ENCODE measurements at regions not wholly inside any gene's neighbourhood (a gene's known extent, or its start where the extent isn't known, plus 50 kb on each side); places are given as distances from the start of the nearest gene placed in this dataset.

DNA sequence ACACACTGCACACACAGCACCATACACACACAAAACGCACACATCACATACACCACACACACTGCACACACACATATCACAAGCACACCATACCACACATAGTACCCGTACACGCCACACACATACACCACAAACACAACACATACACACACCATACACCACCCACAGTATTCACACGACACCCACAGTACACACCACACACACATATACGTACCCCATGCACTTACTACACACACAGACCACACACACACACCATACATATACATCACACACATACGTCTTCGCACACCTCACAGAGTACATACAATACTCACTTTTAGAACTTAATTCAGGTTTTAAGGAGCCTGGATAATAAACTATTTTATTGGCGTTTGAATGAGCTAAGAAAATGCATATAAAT is 1805.3 kb upstream of the DEFB115 start:
- TF ChIP-seq, protein P1, sequence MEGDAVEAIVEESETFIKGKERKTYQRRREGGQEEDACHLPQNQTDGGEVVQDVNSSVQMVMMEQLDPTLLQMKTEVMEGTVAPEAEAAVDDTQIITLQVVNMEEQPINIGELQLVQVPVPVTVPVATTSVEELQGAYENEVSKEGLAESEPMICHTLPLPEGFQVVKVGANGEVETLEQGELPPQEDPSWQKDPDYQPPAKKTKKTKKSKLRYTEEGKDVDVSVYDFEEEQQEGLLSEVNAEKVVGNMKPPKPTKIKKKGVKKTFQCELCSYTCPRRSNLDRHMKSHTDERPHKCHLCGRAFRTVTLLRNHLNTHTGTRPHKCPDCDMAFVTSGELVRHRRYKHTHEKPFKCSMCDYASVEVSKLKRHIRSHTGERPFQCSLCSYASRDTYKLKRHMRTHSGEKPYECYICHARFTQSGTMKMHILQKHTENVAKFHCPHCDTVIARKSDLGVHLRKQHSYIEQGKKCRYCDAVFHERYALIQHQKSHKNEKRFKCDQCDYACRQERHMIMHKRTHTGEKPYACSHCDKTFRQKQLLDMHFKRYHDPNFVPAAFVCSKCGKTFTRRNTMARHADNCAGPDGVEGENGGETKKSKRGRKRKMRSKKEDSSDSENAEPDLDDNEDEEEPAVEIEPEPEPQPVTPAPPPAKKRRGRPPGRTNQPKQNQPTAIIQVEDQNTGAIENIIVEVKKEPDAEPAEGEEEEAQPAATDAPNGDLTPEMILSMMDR (conservative IDR thresholded peaks at IDR 0.05; ENCODE audit: low read depth in 2 of 2), result no peak
- TF ChIP-seq EZH2 (IDR thresholded peaks at IDR 0.05; ENCODE audit: low read depth, unreplicated experiment) (no peak), JUNB (IDR thresholded peaks at IDR 0.05; ENCODE audit: unreplicated experiment) (no peak), POLR2AphosphoS5 (IDR thresholded peaks at IDR 0.05; ENCODE audit: low read depth) (no peak), EZH2phosphoT487 (IDR thresholded peaks at IDR 0.05; ENCODE audit: unreplicated experiment) (no peak), CREB1 (CRISPR knock-in tag; IDR thresholded peaks at IDR 0.05; ENCODE audit: low read depth) (no peak), STAT1 (IDR thresholded peaks at IDR 0.05; ENCODE audit: unreplicated experiment) (no peak), ZNF331 (CRISPR knock-in tag; IDR thresholded peaks at IDR 0.05; ENCODE audit: low read depth) (no peak), NANOG (IDR thresholded peaks at IDR 0.05; ENCODE audit: borderline replicate concordance) (no peak)
- TF ChIP-seq, protein P2, sequence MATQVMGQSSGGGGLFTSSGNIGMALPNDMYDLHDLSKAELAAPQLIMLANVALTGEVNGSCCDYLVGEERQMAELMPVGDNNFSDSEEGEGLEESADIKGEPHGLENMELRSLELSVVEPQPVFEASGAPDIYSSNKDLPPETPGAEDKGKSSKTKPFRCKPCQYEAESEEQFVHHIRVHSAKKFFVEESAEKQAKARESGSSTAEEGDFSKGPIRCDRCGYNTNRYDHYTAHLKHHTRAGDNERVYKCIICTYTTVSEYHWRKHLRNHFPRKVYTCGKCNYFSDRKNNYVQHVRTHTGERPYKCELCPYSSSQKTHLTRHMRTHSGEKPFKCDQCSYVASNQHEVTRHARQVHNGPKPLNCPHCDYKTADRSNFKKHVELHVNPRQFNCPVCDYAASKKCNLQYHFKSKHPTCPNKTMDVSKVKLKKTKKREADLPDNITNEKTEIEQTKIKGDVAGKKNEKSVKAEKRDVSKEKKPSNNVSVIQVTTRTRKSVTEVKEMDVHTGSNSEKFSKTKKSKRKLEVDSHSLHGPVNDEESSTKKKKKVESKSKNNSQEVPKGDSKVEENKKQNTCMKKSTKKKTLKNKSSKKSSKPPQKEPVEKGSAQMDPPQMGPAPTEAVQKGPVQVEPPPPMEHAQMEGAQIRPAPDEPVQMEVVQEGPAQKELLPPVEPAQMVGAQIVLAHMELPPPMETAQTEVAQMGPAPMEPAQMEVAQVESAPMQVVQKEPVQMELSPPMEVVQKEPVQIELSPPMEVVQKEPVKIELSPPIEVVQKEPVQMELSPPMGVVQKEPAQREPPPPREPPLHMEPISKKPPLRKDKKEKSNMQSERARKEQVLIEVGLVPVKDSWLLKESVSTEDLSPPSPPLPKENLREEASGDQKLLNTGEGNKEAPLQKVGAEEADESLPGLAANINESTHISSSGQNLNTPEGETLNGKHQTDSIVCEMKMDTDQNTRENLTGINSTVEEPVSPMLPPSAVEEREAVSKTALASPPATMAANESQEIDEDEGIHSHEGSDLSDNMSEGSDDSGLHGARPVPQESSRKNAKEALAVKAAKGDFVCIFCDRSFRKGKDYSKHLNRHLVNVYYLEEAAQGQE (IDR thresholded peaks at IDR 0.05; ENCODE audit: unreplicated experiment), result no peak
- TF ChIP-seq, protein P3, sequence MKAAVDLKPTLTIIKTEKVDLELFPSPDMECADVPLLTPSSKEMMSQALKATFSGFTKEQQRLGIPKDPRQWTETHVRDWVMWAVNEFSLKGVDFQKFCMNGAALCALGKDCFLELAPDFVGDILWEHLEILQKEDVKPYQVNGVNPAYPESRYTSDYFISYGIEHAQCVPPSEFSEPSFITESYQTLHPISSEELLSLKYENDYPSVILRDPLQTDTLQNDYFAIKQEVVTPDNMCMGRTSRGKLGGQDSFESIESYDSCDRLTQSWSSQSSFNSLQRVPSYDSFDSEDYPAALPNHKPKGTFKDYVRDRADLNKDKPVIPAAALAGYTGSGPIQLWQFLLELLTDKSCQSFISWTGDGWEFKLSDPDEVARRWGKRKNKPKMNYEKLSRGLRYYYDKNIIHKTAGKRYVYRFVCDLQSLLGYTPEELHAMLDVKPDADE (IDR thresholded peaks at IDR 0.05), result no peak
